GM21786 (cell line): ENCODE measurements at regions not wholly inside any gene's neighbourhood (a gene's known extent, or its start where the extent isn't known, plus 50 kb on each side); places are given as distances from the start of the nearest gene placed in this dataset.

Experiments used
- ATAC-seq: cut with Tn5 transposase; IDR thresholded peaks from one replicate; pipeline ENCODE4 v1.9.1; 2021; ENCODE audit not compliant: unreplicated experiment

DNA sequence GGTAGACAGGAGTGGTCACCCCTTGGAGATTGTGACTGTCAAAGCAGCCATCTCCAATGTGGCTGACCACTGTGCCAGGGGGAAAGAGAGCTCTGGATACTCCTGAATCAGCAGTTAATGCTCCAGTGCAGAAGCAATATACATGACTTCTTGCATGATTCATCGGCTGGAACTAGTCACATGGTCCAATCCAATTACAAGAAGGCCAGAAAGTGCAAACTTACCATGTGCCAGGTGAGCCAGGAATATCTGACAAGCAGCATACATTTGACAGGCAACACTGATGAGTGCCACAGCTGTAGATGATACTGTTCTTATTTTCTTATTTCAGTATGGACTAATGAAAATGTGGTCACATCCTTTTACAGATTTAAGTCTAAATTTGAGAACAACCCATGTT is 440.0 kb upstream of the MPDZ start:
- ATAC-seq, result no peak

DNA sequence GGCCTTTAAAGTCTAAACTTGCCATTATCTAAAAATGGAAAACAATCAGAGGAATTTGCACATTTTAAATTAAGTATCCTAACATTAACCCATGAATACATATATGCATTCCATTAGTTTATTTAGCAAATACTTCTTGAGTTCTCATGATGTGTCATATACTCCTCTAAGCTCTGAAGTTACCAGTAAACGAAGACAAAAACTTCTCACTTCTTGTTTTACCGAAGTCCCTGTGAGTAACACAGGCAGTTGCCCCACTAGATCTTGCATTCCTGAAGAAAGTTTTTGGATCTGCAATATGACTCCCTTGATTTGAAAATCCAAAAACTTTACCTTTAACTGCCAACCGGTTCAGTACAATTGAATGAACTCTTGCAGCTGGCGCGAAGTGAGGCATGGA is 439.0 kb upstream of the MPDZ start:
- ATAC-seq, result no peak

DNA sequence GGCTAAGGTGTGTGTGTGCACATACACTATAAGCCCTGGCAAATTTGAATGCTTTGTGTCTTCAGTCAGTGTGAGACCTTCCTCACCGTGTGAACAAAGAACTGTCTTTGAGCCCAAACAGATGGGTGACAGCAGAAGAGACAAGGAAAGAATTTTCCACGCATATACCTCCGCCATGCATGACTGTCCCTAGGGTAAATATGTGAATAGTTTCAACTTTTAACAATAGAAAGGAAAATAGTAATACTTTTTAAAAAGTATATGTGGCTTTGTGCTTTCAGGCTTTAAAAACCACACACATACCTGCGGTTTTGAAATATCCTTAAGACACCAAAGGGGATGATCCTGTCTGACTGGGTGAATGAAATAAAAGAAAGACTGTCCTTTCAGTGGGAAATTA is 438.6 kb upstream of the MPDZ start:
- ATAC-seq, result no peak

DNA sequence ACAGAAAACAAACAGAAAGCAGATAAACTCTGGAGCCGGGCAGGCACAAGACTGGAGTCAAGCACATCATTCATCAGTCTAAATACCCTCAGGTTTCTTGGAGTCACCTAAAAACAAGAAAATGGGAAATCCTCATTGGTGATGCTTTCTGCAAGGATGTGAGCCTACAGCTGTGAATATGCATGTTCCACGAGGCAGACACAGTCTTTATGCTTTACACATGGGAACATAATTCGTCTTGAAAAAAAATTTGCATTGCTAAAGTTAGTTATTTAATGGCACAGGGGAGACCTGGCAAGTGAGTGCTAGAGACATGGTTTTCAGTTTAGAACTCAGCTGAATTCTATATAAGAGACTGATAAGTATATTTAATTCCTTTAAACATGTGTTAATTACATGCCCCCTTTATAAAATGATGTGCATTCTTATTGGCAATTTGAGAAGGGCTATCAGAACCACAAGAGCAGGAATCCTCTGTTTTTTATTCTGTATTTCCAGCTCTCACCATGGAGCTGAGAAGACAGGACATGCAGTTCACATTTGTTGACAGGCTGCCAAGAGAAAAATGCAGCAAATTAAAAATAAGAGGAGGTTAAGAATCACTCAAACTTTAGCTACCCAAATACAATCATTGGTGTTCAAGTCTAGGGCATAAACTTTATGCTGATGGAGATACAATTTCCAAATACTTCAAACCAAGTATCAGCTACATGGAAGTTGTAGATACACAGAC is 438.0 kb upstream of the MPDZ start:
- no peak for ATAC-seq

DNA sequence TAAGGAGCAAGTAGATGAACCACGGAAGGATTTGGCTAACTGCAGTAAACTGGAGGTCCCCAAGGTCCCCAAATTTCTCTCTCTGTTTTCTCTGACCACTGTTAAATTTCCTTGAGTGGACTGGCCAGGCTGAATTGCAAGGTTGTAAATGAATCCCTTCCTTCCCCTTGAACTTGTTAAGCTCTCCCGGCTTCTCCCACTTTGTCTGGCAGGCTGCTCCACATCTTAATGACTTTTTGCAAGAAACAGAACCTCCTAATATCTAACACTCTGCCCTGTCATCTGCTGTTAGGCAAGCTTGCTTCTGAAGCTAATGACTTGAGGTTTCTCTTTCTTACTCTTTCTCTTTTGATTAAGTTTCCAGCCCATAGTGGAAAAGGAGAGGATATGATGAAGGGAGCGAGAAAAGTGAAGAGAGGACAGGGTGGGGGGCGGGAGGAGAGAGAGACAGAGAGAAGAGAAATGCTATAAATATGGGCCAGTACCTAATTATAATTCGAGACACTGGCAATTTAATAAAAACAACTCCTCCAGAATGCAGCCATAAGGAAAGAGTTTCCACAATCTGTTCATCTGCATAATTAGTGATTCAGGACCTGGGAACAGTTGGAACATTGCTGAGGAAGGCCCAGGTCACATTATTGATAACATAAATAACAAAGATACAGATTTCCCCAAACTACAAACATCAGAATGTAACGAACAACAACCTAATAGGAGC is 437.3 kb upstream of the MPDZ start:
- no peak for ATAC-seq

DNA sequence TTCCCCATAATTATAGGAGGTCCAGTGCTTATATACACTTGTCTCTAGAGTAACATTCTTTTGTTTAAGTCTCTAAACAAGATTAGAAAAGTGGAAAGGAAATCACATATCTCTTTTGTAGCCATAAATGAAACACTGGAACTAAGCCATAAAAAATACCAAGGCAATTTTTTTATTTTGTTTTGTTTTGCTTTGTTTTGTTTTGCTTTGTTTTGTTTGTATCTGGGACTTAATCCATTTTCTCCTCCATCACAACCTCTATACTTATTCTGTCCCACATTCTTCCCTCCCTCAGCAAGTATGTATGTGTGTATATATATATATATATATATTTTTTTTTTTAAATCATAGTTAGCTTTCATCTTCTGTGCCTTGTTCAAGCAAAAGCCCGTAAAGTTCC is 436.6 kb upstream of the MPDZ start:
- ATAC-seq, result no peak

DNA sequence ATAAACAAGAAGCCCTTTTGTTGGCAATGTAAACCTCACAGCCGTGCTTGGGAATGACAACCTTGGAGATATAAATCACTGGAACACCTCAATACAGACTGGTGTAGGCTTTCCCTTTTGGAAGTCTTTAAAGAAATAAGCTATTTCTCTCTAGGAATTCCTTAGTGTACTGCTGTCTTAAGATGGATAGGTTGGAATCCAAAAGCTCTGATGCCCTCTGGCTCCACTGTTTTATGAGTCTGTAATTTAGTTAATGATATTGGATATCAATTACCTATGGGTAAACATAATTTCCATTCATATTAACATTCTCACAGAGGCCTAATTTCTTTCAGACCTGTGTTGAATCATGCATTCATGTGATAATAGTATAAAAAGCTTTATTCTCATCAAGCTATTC is 435.9 kb upstream of the MPDZ start:
- no peak for ATAC-seq

DNA sequence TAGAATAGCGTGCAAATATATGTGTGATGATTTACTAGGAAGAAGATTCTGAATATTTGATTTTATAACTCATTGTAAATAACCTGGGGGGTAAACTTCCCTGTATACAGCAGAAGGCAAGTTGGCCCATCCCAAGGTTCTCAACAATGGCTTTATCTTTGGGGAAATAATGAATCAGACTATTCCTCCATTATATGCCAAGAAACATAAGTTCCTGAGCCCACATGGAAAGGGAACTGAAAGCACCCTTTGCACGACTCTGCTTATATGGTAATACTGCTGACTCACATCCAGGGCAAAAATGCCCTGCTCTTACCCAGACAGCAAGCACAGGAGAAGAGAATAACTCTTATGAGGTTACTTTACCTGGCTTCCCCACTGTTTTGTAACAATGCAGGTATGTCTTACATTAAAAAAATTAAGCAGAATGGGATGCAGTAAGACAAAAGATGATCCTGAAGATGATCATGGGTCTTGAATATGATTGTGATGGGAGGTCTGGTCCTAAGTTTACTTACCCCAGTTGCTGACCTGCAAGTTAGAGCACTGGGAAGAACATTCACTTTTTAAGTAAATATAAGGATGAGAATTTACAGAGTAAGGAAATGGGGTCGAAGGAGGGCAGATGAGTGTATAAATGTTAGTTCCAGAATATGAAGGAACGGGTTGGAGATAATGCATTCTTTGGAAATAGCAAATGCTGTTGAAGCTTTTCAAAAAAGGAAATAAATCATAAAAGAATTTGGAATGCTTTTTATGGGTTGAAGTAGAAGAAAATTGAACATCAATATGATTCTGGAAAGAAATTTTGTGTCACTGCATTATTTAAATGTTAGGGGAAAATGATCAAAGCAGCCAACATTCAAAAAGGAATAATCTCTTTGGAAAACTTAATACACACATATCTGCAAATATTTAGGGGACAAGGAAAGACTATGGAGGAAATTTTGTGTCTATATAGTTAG is 428.4 kb upstream of the MPDZ start:
- no peak for ATAC-seq

DNA sequence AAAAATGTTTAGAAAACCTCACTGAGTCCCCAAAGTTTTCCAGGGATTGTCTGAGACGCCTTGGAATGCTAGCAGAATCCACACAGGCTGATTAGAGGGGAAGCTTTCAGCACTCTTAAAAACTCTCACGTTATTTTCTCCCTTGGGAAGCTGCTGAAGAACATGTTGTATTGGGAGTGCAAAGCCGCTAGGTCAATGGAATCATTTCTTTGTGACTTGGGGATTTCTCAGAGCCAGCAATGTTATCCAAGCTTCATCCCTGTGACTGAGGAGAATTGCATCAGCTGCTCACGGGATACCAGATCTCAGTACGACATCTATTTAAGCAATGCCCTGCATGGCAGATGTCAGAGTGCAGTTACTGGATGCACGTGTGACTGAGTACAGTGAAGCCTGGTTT is 426.4 kb upstream of the MPDZ start:
- ATAC-seq, result no peak

DNA sequence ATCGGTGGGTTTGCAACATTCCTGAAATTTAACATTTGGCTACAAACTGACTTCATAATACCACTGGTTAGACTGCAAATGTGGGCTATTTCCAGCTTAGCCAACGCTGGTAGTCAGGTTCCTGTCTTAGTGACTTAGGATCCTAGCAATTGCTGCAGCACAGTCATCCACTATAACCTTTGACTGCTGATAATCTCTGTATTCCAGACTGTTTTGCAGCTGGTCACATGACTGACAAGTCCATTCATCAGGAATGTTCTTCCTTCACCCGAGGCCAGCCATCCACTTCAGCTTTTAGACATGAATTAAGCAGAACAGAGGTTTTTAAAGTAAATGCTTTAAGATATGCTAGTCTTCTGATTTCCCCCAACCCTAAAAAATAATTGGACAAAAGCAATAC is 425.9 kb upstream of the MPDZ start:
- ATAC-seq, result no peak

DNA sequence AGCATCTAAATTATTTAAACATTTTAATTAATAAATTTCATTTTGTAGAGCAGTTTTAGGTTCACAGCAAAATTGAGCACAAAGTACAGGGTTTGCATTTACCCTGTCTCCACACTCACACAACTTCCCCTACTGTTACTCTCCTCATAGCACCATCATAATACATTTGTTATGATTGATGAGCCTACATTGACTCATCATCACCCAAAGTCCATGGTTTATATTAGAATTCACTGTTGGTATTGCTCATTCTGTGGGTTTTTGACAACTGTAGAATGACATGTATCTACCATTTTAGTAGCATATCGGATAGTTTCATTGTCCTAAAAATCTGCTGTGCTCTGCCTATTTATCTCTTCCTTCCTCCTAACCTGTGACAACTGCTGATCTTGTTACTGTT is 411.1 kb upstream of the MPDZ start:
- ATAC-seq, result no peak

DNA sequence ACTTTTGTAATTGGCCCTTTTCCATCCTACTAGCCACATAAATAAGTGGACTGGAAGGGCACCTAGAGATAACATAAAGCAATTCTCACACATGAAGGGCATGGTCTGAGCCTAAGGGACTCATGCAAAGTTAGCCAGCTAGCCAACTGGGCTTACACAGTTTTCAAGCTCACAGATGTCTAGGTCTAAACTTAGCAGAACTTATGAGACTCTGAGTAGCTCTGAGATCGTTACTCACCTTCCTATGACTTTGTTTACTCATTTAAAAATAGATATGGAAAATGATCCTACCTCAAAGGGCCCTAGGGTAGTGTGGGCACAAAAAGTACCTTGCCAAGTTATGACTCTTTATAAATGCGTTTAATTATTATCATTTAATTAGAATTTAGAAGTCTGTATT is 410.4 kb upstream of the MPDZ start:
- no peak for ATAC-seq

DNA sequence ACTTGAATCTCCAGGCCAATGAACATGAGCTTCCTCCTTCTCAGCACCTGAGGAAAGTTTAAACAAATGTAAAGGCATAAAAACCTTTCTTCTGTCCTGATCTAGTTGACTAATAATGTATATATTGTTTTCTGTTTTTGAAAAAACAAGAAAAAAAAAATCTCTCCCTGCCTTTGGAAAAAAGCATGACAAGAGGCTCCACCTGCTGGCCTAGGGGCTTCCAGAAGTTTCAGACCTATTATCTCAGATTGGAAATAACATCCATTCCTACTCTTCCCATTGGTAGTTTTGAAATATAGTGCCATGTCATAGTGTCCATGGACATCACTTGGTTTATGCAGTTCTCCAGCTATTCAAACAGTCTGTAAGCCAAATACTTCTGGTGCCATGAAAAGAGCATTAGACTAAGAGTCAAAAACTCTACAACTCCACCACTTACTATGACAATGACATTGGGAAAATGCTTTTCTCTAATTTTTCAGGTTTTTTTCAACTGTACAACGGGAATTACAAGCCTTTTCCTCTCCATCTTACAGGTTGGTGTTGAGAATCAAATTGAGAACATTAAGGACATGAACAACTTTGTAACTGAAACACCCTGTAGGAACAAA is 409.6 kb upstream of the MPDZ start:
- ATAC-seq, result no peak

DNA sequence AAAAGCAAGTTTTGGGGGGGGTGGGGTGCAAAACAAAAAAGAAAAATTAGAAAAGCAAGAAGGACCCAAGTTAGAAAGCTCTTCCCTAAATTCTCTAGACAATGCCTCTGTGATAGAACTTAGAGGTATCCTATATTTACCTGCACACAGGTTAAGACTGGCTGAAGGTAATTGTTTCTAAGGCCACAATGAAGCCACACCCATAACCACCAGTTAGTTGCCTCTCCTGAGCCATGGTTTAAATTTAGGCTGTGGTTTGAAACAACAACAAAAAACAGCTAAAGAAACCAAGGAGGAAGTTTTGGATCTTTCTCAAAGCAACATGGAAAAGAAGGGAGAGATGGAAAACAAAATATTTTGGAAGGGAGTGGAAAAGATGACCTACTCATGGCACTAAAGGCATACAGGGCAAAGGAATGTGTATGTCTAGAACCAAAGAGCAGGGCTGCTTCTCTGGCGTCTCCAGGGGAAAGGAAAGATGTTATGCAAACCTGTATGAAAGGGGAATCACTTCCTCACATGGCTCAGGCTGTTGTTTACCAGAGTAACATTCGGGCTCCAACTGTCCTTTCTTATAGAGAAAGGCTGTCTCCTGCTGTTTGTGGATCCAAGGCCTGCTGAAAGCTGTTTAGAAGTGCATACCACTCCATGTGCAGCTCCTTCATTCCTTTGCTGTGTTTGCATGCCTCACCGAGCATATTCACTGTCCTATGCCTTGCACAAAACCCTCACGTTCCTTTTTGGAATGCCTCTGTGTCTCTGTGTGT is 408.9 kb upstream of the MPDZ start:
- no peak for ATAC-seq

DNA sequence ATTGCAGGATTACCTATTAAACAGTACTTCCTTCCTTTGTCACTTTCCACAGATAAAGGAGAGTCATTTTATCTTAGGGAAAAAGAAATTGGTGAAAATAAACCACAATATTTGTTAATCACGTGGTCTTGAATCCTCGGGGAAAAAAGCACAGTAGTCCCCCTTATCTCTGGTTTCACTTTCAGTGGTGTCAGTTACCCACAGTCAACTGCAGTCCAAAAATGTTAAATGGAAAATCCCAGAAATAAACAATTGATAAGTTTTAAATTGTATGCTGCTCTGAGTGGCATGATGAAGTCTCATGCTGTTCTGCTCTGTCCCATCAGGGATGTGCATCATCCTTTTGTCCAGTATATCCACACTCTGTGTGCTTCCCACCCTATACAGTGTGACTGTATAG is 405.2 kb upstream of the MPDZ start:
- no peak for ATAC-seq

DNA sequence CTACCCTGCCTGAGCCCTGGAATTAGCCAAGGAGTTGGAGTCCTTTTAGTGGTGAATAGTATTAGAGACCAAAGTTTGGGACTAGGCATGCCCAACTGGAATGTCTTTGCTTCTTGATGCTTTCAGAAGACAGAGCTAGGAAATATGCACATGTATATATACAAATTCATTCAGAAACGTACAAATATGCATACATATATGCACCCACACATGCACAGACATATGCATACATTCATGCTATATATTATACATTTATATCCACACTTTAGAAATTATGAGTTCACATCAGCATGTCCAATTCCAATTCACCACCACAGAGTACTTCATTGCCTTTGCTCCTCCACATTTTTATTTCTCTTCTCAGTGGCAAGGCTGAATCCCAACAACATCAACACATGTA is 398.3 kb upstream of the MPDZ start:
- ATAC-seq, result no peak

DNA sequence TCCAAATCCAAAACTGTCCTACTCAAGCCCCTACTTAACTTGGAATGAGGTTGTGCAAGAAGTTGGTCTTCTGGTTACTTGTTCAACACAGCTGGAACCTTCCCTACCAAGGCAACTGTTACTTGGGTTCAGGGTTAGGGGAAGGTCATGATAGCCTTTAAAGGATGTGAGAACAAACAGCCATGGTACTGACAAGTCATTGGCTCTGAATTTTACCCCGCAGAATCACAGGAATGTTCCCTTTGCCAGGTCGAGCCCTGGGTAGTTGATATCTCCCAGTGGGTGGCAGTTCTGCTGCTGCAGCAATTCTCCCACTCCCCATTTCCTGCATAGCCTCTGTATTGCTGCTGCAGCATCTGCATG is 396.1 kb upstream of the MPDZ start:
- ATAC-seq, result no peak

DNA sequence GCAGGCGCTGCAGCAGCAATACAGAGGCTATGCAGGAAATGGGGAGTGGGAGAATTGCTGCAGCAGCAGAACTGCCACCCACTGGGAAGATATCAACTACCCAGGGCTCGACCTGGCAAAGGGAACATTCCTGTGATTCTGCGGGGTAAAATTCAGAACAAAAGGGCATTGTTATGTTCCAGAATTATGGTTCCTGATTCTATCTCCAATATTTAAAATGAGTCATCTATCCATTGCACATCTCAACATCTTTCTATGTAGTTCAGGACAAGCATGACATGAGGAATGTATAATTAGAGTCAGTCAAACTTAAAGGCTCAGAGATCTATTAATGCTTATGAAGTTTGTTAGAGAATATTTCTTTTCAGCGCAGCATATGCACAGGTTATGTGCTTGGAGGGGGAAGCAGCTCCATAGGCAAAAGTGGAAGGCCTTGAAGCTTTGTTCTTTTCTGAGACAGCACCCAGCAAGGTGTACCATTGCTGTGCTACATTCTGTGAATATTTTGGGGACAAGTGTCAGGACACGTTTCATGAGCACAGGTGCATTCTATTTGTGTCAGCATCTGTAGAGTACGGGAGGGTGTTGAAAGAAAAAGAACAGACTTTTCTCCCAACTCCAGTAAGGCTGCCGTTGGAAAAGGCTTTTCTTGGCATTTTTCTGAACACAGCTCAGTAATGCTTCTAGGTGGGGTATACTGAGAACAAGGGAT is 395.6 kb upstream of the MPDZ start:
- ATAC-seq, result no peak

DNA sequence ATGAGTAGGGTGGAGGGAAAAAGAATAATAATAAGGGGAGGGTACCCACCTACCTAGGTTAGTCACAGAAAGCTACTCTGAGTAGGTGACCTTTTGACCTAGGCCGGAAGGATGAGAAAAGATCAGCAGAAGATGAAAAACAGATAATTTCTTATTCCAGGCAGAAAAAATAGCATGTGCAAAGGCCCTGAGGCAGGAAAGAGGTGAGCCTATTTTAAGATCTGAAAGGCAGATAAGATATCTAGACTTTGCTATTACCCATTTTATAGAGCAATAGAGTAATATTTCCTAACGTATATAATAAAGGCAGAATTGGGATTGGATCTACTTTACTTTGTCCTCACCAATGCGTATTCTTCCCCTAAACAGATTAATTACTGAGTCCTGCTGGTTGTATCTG is 393.9 kb upstream of the MPDZ start:
- no peak for ATAC-seq
